GM12874 (cell line): ENCODE measurements at regions not wholly inside any gene's neighbourhood (a gene's known extent, or its start where the extent isn't known, plus 50 kb on each side); places are given as distances from the start of the nearest gene placed in this dataset.

Experiments used
- TF ChIP-seq, protein P1 (sequence below): IDR thresholded peaks from 2 replicates; pipeline ENCODE4 v1.5.1; 2011; ENCODE audit warnings: low read depth, mild to moderate bottlenecking, control low read depth, low read length, moderate library complexity; ENCODE audit not compliant: insufficient read depth

DNA sequence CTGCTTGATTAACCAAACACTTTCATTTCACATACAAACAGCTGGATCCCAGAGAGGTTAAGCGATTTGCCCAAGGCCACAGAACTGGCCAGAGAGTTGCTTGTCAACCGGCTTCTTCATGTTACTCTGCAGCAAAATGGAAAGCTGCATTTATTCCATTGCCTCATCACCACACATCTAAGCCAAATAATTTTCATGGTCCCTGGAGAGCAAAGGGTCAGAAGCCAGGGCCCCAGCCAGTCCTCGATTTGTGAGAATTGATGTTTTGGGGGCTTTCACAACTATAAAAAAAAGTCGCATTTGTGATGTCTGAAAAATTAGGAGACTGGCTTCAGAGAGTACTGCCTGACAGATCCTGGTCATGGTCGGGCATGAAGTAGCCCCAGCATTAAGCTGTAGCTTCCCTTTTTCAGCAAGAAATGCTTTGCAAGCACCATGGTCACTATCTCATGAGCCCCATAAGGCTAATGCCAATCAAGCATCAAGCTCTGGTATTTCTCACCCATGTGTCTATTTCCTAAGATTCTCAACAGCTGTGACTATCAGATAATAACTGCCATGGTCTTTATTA lies 95.8 kb downstream of the BANF2 start:
- TF ChIP-seq, protein P1, sequence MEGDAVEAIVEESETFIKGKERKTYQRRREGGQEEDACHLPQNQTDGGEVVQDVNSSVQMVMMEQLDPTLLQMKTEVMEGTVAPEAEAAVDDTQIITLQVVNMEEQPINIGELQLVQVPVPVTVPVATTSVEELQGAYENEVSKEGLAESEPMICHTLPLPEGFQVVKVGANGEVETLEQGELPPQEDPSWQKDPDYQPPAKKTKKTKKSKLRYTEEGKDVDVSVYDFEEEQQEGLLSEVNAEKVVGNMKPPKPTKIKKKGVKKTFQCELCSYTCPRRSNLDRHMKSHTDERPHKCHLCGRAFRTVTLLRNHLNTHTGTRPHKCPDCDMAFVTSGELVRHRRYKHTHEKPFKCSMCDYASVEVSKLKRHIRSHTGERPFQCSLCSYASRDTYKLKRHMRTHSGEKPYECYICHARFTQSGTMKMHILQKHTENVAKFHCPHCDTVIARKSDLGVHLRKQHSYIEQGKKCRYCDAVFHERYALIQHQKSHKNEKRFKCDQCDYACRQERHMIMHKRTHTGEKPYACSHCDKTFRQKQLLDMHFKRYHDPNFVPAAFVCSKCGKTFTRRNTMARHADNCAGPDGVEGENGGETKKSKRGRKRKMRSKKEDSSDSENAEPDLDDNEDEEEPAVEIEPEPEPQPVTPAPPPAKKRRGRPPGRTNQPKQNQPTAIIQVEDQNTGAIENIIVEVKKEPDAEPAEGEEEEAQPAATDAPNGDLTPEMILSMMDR, result no peak

GRCh38 chr20:17795003-17795402 lies 95.2 kb downstream of the BANF2 start:
- TF ChIP-seq, protein P1, result no peak

- TF ChIP-seq, protein P1, result no peak
Measured at GRCh38 chr20:17794400-17794799, 94.6 kb downstream of the BANF2 start.

DNA sequence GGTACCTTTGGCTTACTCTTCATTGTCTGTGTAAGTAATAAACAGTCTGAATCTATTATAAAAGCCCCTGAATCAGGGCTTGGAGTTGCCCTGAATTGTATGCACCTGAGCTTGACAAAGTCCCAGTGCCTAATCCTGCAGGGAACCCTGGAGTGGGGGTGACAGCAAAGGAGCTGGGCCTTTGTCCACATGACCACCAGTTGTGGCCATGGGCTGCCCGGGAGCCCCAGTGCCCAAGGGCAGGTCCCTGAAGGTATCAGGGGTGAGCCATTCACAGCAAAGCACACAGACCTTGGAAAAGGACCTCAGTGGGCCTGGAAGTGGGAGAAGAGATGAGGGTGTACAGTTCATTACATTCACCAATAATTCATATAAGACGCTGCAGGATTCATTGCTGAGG lies 94.2 kb downstream of the BANF2 start:
- TF ChIP-seq, protein P1, result no peak

GRCh38 chr20:17790296-17790695 lies 90.5 kb downstream of the BANF2 start:
- TF ChIP-seq, protein P1, result no peak

DNA sequence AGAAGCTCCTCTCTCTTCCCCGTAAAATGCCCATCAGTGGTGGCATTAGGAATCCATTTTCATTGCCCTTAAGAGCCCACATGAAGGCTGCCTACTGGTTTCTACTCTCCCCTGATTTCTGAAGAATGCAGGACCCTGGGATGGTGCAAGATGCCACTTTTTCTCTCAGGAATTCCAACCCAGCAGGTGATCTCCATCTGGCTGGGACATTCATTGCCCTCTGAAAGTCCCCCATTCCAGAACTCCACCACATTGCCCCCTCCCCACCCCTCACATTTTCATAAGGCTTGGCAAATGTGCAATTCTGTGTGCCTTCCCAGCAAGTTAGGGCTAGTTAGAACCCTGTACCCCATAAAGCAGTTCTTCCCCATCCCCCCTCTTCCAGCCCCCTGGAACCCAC lies 88.0 kb downstream of the BANF2 start:
- TF ChIP-seq, protein P1, result no peak

GRCh38 chr20:17786221-17786718 lies 86.5 kb downstream of the BANF2 start:
- TF ChIP-seq, protein P1, result no peak
